ENCODE measurements at regions not wholly inside any gene's neighbourhood (a gene's known extent, or its start where the extent isn't known, plus 50 kb on each side); places are given as distances from the start of the nearest gene placed in this dataset.

- H2BK120ac ChIP-seq (ENCODE audit: low read depth, low read length): no peak overlapping the region
- H4K8ac ChIP-seq (ENCODE audit: low read depth in 2 of 2, low read length in 2 of 2): no peak overlapping the region
- no peak overlapping the region for H2AFZ ChIP-seq (replicated peaks; ENCODE audit: low read length, poor library complexity)
- H3K56ac ChIP-seq (ENCODE audit: extremely low read depth, insufficient read depth, low read length): no peak overlapping the region
- no peak overlapping the region for H2BK15ac ChIP-seq (ENCODE audit: low read depth, low read length)
- no TSS peak for BruUV-seq (replicated peaks)
- H4K20me1 ChIP-seq (ENCODE audit: insufficient read depth, low read length): no peaks in the 10 kb centered on the region
- H4K5ac ChIP-seq (ENCODE audit: low read depth, low read length): no peak overlapping the region
- no peak overlapping the region for H3K4me2 ChIP-seq (ENCODE audit: low read depth, low read length)
- no peak overlapping the region for H2AK9ac ChIP-seq (replicated peaks; ENCODE audit: low read depth, low read length, poor library complexity)
- H3K4ac ChIP-seq (ENCODE audit: low read depth, low read length): no peak overlapping the region
- no peaks in the 10 kb centered on the region for H3K9me1 ChIP-seq (ENCODE audit: insufficient read depth, low read length)
- no peaks in the 10 kb centered on the region for H3K9me3 ChIP-seq (ENCODE audit: control insufficient read depth, insufficient read depth, low read length)
- H3K27me3 ChIP-seq (ENCODE audit: control insufficient read depth, insufficient read depth, low read length): peaks cover 12% of the 10 kb centered on the region; the same call in 1 of the 2 replicates
- no peak overlapping the region for H3K4me3 ChIP-seq (ENCODE audit: insufficient read depth, low read depth, low read length)
- CTCF ChIA-PET: interaction anchor here (1.1 to 1.2 kb wide), 2 partner anchors 9 to 161 kb away, joined by 3 to 6 read pairs; no protein-coding TSS in a partner anchor
- POLR2A ChIA-PET (ENCODE audit: unreplicated experiment): no interaction called here
- 0 out of 2 replicates have a peak, but pooled peaks cover 2% of the 10 kb centered on the region for H3K4me1 ChIP-seq (ENCODE audit: control insufficient read depth, insufficient read depth, low read length)
- no peaks in the 10 kb centered on the region for H3K79me1 ChIP-seq (ENCODE audit: low read depth in 1 of 2, low read length in 2 of 2)
- H4K91ac ChIP-seq (ENCODE audit: insufficient read depth, low read depth, low read length): no peak overlapping the region
- H3K18ac ChIP-seq (ENCODE audit: low read depth, low read length): no peak overlapping the region
- H2BK20ac ChIP-seq (ENCODE audit: low read depth, low read length): no peak overlapping the region
- no peak overlapping the region for H3K27ac ChIP-seq (ENCODE audit: insufficient read depth, low read length)
- dilution Hi-C loops (cut with HindIII; ENCODE audit: low sequenced_read_pairs, unreplicated experiment) (no loop called here), intact Hi-C loops (cut with micrococcal nuclease) (no loop called here), in situ Hi-C loops (cut with MboI; ENCODE audit: low sequenced_read_pairs) (no loop called here)
- no CpG with 5 or more reads among the region's 3 CpGs for WGBS, 2 experiments (ENCODE audit: extremely low coverage in 2 of 2, insufficient read length in 1 of 2)
- no peak overlapping the region for H2BK5ac ChIP-seq (ENCODE audit: low read depth, low read length, poor library complexity, severe bottlenecking)
- no peak overlapping the region for H3K23ac ChIP-seq (ENCODE audit: low read depth, low read length)
- TF ChIP-seq MAZ (IDR thresholded peaks at IDR 0.05; ENCODE audit: borderline replicate concordance, low read depth, low read length): no peak
- TF ChIP-seq RFX5 (IDR thresholded peaks at IDR 0.05; ENCODE audit: low read depth, low read length): no peak
- TF ChIP-seq RAD21 (IDR thresholded peaks at IDR 0.05; ENCODE audit: low read length): no peak
- TF ChIP-seq BHLHE40 (IDR thresholded peaks at IDR 0.05; ENCODE audit: low read depth, low read length): no peak; the same call in 1 of the 2 replicates
- TF ChIP-seq MAFK (IDR thresholded peaks at IDR 0.05; ENCODE audit: low read depth, low read length): peak; percentile 63; the same call in 1 of the 2 replicates
- no peak overlapping the region for H3K9ac ChIP-seq (ENCODE audit: low read depth, low read length)
- DNase-seq: peak; percentile 57
- ATAC-seq (ENCODE audit: low read depth): peak; percentile 77
- no peak overlapping the region for H3K14ac ChIP-seq (replicated peaks; ENCODE audit: low read depth, low read length)
- no peak overlapping the region for H2AK5ac ChIP-seq (ENCODE audit: low read depth, low read length)
- H3K36me3 ChIP-seq (ENCODE audit: control insufficient read depth, insufficient read depth, low read length): no peaks in the 10 kb centered on the region
Observed at GRCh38 chr11:95544095-95544856, 245.3 kb downstream of the FAM76B start.

Data from IMR-90 (cell line).